HuH-7.5 (cell line): ENCODE measurements at regions not wholly inside any gene's neighbourhood (a gene's known extent, or its start where the extent isn't known, plus 50 kb on each side); places are given as distances from the start of the nearest gene placed in this dataset.

Experiments
- DNase-seq: peaks from one replicate; pipeline ENCODE4 v3.0.0; 2011; ENCODE audit warnings: low spot score

GRCh38 chr11:92839450-92839849 is 130.0 kb upstream of the MTNR1B start:
- DNase-seq, result no peak

- no peak for DNase-seq
Observed at GRCh38 chr11:92841719-92842118, 127.7 kb upstream of the MTNR1B start.

- no peak for DNase-seq
Observed at GRCh38 chr11:92843455-92843854, 126.0 kb upstream of the MTNR1B start.

DNA sequence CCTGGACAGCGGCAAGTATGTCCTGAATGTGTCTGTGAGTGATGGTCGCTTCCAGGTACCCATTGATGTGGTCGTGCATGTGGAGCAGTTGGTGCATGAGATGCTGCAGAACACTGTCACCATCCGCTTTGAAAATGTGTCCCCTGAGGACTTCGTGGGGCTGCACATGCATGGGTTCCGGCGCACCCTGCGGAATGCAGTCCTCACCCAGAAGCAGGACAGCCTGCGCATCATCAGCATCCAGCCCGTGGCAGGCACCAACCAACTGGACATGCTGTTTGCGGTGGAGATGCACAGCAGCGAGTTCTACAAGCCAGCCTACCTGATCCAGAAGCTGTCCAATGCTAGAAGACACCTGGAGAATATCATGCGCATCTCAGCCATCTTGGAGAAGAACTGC is 125.3 kb upstream of the MTNR1B start:
- no peak for DNase-seq

GRCh38 chr11:92845390-92845789 is 124.1 kb upstream of the MTNR1B start:
- DNase-seq, result no peak

DNA sequence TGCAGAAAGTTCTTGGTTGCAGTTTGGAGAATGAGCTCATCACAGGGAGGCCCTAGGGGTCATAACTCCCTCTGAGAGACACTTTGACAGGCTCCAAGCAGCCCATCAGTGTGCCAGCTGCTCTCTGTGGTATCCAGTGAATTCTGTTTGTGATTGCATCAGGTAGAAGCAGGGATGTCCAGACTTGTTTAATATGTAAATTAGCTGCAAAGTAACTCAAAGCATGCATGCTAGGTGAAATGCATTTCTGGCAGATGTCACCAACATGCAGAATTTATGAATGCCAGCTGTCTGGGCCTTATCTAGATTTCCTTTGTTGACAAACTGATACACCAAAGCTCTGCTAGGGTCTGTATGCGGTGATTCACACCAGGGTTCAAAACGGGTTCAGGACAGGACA is 123.6 kb upstream of the MTNR1B start:
- DNase-seq, result no peak

- DNase-seq, result no peak
Observed at GRCh38 chr11:92846491-92847125, 122.8 kb upstream of the MTNR1B start.

DNA sequence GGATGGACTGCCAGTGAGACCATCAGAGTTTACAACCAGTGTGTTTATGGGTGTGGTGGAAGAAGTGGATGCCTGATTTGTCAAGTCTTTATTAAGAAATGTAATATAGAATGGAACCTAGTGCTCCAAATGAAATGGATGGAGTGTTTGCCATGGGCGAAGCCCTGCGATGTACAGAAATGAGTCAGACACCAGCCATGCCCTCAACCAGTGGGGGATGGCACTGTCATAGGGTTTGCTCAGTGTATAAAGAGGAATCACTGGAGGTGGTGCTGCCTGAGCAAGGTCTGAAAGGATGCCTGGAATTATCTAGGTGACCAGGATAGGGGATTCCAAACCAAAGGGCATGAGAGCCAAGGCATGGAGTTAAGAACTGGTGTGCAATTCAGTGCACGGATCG is 120.9 kb upstream of the MTNR1B start:
- no peak for DNase-seq

DNA sequence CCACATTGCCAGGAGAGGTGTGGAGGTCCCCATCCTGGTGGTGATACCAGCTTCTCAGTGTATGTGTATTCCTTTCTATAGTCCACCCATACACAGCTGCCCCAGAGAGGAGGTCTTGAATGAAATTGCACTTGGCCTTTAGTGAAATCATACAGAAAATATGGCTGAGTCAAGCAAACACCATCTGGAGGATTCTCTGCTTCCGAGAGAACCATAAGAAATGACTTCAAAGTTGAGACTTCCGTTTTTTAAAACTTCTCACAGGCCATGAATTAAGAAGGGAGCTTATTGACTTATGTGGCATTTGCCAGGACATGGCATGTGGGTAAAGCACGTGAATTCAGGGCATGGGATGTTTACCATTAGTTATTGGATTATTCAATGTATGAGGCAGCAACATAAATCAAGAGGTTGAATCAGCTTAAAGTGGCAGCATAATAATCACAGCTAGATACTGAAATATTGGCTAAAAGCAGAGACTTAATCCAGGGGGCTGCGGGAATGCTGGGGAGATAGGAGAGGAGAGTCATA is 119.1 kb upstream of the MTNR1B start:
- DNase-seq, result no peak

DNA sequence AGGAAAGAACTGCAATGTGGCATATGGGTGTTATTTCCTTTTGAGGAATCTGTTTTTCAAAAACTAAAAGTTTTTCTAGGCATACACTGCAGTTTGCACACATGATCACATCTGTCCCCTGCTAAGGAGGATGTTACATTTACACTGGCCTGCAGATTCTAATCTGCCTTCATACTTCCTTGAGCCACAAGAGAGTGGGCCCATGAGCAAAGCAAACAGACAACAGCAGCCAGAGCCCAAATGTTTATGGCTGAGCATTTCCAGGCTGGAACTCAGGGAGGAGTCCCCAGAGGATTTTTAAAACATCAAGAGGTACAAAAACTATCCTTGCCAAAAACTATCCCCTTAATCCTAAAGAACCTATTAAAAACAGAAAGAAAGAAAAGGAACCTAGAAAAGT is 117.2 kb upstream of the MTNR1B start:
- no peak for DNase-seq

DNA sequence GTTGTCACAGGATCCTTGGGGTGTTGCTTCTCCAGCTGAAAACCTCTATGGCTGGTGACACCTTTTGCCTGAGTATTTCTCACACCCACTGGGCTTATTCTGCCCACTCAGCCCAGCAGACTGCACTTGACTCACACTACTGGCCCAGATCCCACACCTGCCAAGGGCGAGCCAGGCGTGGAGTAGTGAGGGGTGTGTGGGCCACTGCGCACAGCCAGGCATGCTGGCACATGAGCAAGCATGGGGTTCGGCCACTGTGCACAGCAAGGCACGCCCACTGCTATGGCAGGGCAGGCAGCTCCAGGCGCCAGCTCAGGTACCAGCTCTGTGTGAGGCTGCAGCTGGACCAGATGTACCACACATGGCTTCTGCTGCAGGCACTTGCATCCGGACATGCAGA is 116.5 kb upstream of the MTNR1B start:
- no peak for DNase-seq

- no peak for DNase-seq
Observed at GRCh38 chr11:92854162-92854561, 115.3 kb upstream of the MTNR1B start.

DNA sequence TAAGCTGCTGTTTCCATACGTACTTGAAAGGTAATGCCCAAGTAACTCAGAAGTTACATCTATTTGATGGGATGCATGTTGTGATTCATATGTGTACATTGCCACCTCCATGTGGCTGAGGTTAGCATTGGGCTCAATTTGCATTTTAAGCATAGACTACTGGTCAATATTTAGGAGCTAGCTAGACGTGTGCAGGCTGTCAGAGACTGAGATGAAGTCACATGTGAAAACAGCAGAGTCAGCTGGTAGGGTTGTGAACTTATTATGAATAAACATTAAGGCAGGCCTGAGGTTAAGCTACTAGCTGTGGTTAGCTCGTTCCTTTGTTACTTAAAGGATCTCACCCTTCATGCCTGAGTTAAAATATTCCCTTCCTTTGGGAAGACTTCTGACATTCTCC is 114.5 kb upstream of the MTNR1B start:
- DNase-seq, result no peak

- no peak for DNase-seq
Observed at GRCh38 chr11:92855607-92856405, 113.6 kb upstream of the MTNR1B start.

DNA sequence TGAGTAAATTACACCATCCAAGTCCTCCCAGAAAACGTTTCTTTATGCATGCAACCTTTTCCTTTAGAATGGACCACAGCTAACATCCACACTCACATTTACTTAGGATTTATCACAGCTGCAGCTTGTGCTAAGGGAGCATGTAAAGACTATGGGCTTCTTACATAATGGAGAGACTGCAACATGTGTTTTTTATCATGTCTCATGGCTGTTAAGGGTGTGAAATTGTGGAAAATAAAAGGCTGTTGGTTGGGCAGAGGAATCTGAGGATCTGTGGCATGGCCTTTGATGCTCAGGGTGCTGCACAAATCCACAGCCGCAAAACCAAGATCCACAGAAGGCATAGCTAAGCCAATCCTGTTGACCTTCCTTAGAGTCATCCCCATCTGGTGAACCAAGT is 112.0 kb upstream of the MTNR1B start:
- DNase-seq, result no peak

- DNase-seq, result no peak
Observed at GRCh38 chr11:92859156-92859690, 110.2 kb upstream of the MTNR1B start.

DNA sequence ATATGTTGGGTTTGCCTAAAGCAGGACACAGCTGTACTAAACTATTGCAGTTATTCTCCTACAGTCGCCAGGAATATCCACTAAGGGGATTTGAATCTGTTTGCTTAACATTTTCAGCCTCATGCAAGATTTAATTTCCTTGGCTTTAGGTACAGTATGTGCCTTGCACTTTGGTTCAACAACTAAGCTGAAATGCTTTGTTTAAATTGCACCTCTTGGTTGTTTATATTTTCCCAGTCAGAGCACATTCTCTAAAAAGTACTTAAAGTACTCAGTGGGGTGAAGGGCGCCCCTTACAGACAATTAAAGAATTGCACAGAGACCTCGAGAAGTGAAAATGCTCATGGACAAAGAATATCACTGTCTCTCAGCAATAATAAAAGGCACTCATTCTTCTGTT is 107.8 kb upstream of the MTNR1B start:
- no peak for DNase-seq

- no peak for DNase-seq
Observed at GRCh38 chr11:92865352-92865751, 104.1 kb upstream of the MTNR1B start.

DNA sequence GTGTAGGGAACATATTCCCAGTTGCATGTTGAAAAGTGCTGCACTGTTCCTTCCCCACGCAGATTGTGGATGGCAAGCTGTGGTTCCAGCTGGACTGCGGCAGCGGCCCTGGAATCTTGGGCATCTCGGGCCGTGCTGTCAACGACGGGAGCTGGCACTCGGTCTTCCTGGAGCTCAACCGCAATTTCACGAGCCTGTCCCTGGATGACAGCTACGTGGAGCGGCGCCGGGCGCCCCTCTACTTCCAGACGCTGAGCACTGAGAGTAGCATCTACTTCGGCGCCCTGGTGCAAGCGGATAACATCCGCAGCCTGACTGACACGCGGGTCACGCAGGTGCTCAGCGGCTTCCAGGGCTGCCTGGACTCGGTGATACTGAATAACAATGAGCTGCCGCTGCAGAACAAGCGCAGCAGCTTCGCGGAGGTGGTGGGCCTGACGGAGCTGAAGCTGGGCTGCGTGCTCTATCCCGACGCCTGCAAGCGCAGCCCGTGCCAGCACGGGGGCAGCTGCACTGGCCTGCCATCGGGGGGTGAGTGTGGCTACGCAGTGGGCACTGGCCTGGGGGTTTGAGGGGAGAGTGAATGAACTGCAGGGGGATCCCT is 102.7 kb upstream of the MTNR1B start:
- DNase-seq, result no peak

DNA sequence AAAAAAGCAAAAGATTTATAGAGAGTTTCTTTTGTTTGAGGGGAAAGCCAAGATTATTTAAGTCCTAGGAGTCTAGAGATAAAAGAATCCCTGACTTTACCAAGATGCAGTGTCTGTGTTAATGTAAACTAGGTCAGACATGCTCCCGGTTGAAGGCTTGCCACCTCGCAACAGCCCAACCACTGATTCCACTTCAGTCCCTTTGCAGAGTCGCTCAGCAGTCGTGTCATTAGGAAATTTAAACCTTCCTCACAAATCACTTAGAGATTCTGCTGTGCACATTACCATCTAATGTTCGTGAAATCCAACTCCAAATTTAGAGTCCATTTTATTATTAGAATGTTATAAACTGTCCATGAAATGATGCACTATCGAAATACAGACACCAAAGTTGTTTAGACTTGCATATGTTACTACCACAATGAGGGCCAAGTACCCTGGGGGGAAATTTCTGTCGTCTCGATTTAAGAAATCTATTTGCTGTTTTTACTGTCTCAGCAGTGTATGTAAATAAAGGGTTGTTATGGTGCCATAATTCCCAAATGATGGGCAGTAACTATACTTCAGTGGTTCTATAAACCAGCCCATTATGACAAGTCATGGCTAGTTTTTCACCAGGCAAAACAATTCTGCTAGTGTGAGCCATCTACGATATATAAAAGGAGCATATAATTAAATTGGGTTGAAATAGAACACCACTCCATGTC is 101.4 kb upstream of the MTNR1B start:
- no peak for DNase-seq

- no peak for DNase-seq
Observed at GRCh38 chr11:92869716-92870115, 99.7 kb upstream of the MTNR1B start.

GRCh38 chr11:92870196-92870832 is 99.1 kb upstream of the MTNR1B start:
- no peak for DNase-seq
